Prostate gland (tissue), 2 donors: ENCODE measurements at regions not wholly inside any gene's neighbourhood (a gene's known extent, or its start where the extent isn't known, plus 50 kb on each side); places are given as distances from the start of the nearest gene placed in this dataset.

Experiments
- POLR2A ChIP-seq: fragments of 450-650 bp; IDR thresholded peaks from one replicate; pipeline ENCODE4 v1.6.1; 2016; ENCODE audit warnings: antibody characterized with exemption, mild to moderate bottlenecking
- POLR2AphosphoS5 ChIP-seq: sonication (generic); formaldehyde crosslinking; IDR thresholded peaks from one replicate; pipeline ENCODE4 v1.6.1; 2017; ENCODE audit warnings: antibody characterized with exemption
- TF ChIP-seq, protein P1 (sequence below), 4 experiments: fragments of 200-600 bp in 2 of 4; fragments of 450-650 bp in 2 of 4; sonication (generic) in 2 of 4; IDR thresholded peaks; 1 replicate in 3 of 4; 2 replicates in 1 of 4; pipeline ENCODE4 v1.5.1; 2016 to 2019; ENCODE audit warnings: antibody characterized with exemption in 4 of 4, mild to moderate bottlenecking in 2 of 4, moderate library complexity in 2 of 4

DNA sequence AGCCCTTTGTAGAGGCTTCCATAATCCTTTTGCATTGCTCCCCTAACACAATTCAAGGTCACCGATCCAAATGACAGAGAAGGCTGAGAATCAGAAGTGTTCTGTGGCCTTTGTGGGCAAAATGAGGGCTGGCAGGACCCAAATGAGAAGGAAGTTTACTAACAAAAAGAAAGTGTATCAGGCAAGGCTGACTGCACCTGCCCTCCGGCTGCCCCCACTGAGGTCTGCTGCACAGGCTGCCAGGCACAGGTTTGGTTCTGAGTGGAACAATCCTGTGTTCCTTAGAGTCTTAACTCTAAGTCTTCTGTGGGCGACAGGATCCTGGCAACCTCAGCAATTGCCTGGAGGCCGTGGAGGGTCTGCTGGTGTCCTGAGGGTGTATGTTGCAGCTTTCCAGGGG, 568.5 kb downstream of the CMPK2 start:
- TF ChIP-seq POLR2A (no peak), POLR2AphosphoS5 (no peak)
- TF ChIP-seq, protein P1, sequence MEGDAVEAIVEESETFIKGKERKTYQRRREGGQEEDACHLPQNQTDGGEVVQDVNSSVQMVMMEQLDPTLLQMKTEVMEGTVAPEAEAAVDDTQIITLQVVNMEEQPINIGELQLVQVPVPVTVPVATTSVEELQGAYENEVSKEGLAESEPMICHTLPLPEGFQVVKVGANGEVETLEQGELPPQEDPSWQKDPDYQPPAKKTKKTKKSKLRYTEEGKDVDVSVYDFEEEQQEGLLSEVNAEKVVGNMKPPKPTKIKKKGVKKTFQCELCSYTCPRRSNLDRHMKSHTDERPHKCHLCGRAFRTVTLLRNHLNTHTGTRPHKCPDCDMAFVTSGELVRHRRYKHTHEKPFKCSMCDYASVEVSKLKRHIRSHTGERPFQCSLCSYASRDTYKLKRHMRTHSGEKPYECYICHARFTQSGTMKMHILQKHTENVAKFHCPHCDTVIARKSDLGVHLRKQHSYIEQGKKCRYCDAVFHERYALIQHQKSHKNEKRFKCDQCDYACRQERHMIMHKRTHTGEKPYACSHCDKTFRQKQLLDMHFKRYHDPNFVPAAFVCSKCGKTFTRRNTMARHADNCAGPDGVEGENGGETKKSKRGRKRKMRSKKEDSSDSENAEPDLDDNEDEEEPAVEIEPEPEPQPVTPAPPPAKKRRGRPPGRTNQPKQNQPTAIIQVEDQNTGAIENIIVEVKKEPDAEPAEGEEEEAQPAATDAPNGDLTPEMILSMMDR (IDR thresholded peaks at IDR 0.05), result no peak
